ENCODE measurements at regions not wholly inside any gene's neighbourhood (a gene's known extent, or its start where the extent isn't known, plus 50 kb on each side); places are given as distances from the start of the nearest gene placed in this dataset.

GRCh38 chr6:132107896-132108295 lies 156.7 kb upstream of the CCN2 start:
- H3K4me1 ChIP-seq (ENCODE audit: control insufficient read depth, insufficient read depth, low read length): no peaks in the 10 kb centered on the region
- CTCF ChIA-PET: no interaction called here

More at GRCh38 chr6:132107896-132108295, 156.7 kb upstream of the CCN2 start:
- ChIA-PET POLR2A (no interaction called here), RAD21 (ENCODE audit: unreplicated experiment) (no interaction called here), SMC1A (ENCODE audit: uncharacterized antibody, unreplicated experiment) (no interaction called here)
- no peak overlapping the region for H3K4me2 ChIP-seq (ENCODE audit: control insufficient read depth, insufficient read depth)
- no peaks in the 10 kb centered on the region for H4K20me1 ChIP-seq (ENCODE audit: control insufficient read depth, insufficient read depth)
- intact Hi-C loops (cut with micrococcal nuclease; ENCODE audit: unreplicated experiment) (no loop called here), in situ Hi-C loops (cut with MboI) (no loop called here)
- H3K36me3 ChIP-seq (ENCODE audit: control insufficient read depth in 2 of 2, insufficient read depth in 2 of 2, low read length in 1 of 2): no peaks in the 10 kb centered on the region
- ATAC-seq: no peak
- no peak overlapping the region for H3K4me3 ChIP-seq
- no peak for FAIRE-seq
- H2AFZ ChIP-seq (ENCODE audit: control insufficient read depth, low read depth, low read length): no peak overlapping the region
- no peaks in the 10 kb centered on the region for H3K79me2 ChIP-seq (ENCODE audit: control insufficient read depth, insufficient read depth, low read length)
- H3K9ac ChIP-seq (ENCODE audit: control insufficient read depth, insufficient read depth, low read length): no peak overlapping the region
- 4% methylated on average over 2 of the region's 2 CpGs for WGBS (ENCODE audit: insufficient coverage, insufficient replicate concordance, low lambda C conversion rate, missing lambda C conversion rate)
- no peak overlapping the region for H3K27ac ChIP-seq (ENCODE audit: control insufficient read depth, insufficient read depth)
- no peak for TF ChIP-seq RELB (IDR thresholded peaks at IDR 0.05; ENCODE audit: low read depth)
- TF ChIP-seq RAD51 (IDR thresholded peaks at IDR 0.05): no peak
- no peak for TF ChIP-seq SREBF1 (IDR thresholded peaks at IDR 0.05; ENCODE audit: low read length)
- no peak for TF ChIP-seq CEBPZ (IDR thresholded peaks at IDR 0.05; ENCODE audit: low read depth, low read length)
- TF ChIP-seq PAX8 (IDR thresholded peaks at IDR 0.05): no peak
- H3K27me3 ChIP-seq (replicated peaks in 1 of 2; ENCODE audit: control insufficient read depth in 2 of 2, insufficient read depth in 2 of 2, low read length in 1 of 2): no peaks in the 10 kb centered on the region
- BruUV-seq (replicated peaks): no TSS peak
- H3K9me3 ChIP-seq (replicated peaks; ENCODE audit: control insufficient read depth, insufficient read depth, low read length): no peaks in the 10 kb centered on the region; the same call in 1 of the 3 replicates
- DNase-seq (ENCODE audit: low read depth, low spot score): no peak

All from GM12878 (cell line).